Colonic mucosa (tissue), 4 donors: ENCODE measurements at regions not wholly inside any gene's neighbourhood (a gene's known extent, or its start where the extent isn't known, plus 50 kb on each side); places are given as distances from the start of the nearest gene placed in this dataset.
"Not testable (repeated sequence)": the region's sequence is repeated elsewhere in the genome, so short reads cannot be mapped to it uniquely, and the experiment has no call there.

Source experiments
- DNase-seq: peaks from one replicate; pipeline ENCODE4 v3.0.0-alpha.2; 2020
- H3K27ac ChIP-seq: fragments of 200-600 bp; one replicate; pipeline ENCODE4 v1.8.0; 2021
- H3K27me3 ChIP-seq: fragments of 200-600 bp; one replicate; pipeline ENCODE4 v1.8.0; 2021
- H3K36me3 ChIP-seq: fragments of 200-600 bp; one replicate; pipeline ENCODE4 v1.8.0; 2021
- H3K4me1 ChIP-seq: fragments of 200-600 bp; one replicate; pipeline ENCODE4 v1.8.0; 2021; ENCODE audit warnings: mild to moderate bottlenecking
- H3K4me3 ChIP-seq: fragments of 200-600 bp; one replicate; pipeline ENCODE4 v1.8.0; 2021
- H3K9ac ChIP-seq, 2 donors: one replicate each; pipeline ENCODE4 v1.7.0; 2013; ENCODE audit warnings: control low read depth in 2 of 2, low read depth in 2 of 2, low read length in 2 of 2
- H3K9me3 ChIP-seq: fragments of 200-600 bp; one replicate; pipeline ENCODE4 v1.8.0; 2021
- CTCF ChIP-seq: fragments of 200-600 bp; IDR thresholded peaks from one replicate; pipeline ENCODE4 v1.8.0; 2022; ENCODE audit warnings: antibody characterized with exemption, mild to moderate bottlenecking
- intact Hi-C: fragments of 100-400 bp; cut with DNase I; formaldehyde crosslinking; loops from one replicate; pipeline ENCODE4 v1.14.1; 2022
- donor health status: healthy.
- donor health status: DM: no; HTN: no; CAD: no.
- donor health status: DM: no; HTN: no; CAD: no.

- H3K27me3 ChIP-seq = no peaks in the 10 kb centered on the region
Observed at GRCh38 chr11:14588681-14589080, 54.9 kb upstream of the PDE3B start.

DNA sequence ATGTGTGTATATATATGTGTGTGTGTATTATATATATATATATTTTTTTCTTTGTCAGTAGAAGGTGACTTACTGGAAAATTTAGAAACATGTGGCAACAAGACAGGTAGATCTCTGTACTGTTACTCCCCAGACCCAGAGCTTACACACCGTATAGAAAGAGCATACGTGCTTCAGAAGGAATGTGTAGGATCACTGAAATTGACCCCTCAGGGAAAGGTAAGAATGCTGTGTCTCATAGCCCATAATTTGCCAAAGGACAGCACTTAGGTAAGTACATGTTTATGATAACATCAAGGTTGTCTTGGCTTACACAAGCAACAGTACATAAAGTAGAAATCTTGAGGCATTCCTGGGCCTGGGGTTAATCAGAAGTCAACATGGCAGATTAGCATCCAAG is 54.2 kb upstream of the PDE3B start:
- H3K27me3 ChIP-seq = no peaks in the 10 kb centered on the region
- H3K36me3 ChIP-seq = no peaks in the 10 kb centered on the region
- no peaks in the 10 kb centered on the region for H3K9me3 ChIP-seq
- no peak for DNase-seq
- no peak for TF ChIP-seq CTCF
- no peak overlapping the region for H3K27ac ChIP-seq
- peaks cover 3% of the 10 kb centered on the region for H3K4me1 ChIP-seq
- no peak overlapping the region for H3K9ac ChIP-seq
- H3K4me3 ChIP-seq = no peak overlapping the region
- intact Hi-C loops = no loop called here

More at GRCh38 chr11:14588681-14589080, 54.9 kb upstream of the PDE3B start:
- DNase-seq = no peak
- intact Hi-C loops = no loop called here
- TF ChIP-seq CTCF = no peak
- Histone ChIP-seq H3K36me3 (no peaks in the 10 kb centered on the region), H3K27ac (no peak overlapping the region), H3K4me1 (peaks cover 3% of the 10 kb centered on the region), H3K4me3 (no peak overlapping the region), H3K9me3 (no peaks in the 10 kb centered on the region), H3K9ac (no peak overlapping the region)

DNA sequence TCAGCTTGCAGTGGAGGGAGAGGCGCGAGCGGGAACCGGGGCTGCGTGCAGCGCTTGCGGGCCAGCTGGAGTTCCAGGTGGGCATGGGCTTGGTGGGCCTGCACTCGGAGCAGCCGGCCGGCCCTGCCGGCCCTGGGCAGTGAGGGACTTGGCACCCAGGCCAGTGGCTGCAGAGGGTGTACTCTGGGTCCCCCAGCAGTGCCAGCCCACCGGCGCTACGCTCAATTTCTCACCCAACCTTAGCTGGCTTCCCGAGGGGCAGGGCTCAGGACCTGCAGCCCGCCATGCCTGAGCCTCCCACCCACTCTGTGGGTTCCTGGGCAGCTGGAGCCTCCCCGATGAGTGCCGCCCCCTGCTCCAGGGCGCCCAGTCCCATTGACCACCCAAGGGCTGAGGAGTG is 52.6 kb upstream of the PDE3B start:
- H3K4me1 ChIP-seq, H3K9ac ChIP-seq, H3K27me3 ChIP-seq, intact Hi-C loops, H3K4me3 ChIP-seq, H3K9me3 ChIP-seq, H3K36me3 ChIP-seq, H3K27ac ChIP-seq, DNase-seq: not testable (repeated sequence)

DNA sequence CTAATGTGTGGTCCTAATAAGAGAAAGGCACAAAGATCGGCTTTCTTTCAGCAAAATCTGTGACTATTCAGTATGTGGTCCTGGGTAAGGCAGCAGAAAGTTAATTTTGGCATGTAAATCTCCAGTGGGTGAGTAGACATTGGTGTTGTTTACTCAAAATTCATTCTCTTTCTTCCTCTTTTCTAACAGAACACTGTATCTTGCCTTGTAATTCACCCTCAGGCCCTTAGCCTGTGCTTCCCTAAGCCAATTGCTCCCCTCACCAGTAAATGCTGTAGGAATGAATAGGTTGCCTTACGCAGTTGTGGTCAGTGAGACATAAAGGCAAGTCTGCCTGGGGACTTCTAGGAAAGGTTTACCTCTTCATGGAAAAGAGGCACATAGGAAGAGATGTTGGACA is 49.9 kb upstream of the PDE3B start:
- no peaks in the 10 kb centered on the region for H3K27me3 ChIP-seq
- no peak for TF ChIP-seq CTCF
- intact Hi-C loops = no loop called here
- H3K4me3 ChIP-seq = no peak overlapping the region
- no peaks in the 10 kb centered on the region for H3K36me3 ChIP-seq
- H3K4me1 ChIP-seq = no peaks in the 10 kb centered on the region
- no peak for DNase-seq
- no peaks in the 10 kb centered on the region for H3K9me3 ChIP-seq
- no peak overlapping the region for H3K27ac ChIP-seq
- no peak overlapping the region for H3K9ac ChIP-seq
